H1 (cell line): ENCODE measurements at regions not wholly inside any gene's neighbourhood (a gene's known extent, or its start where the extent isn't known, plus 50 kb on each side); places are given as distances from the start of the nearest gene placed in this dataset.

ENCODE experiments used
- CBX5 ChIP-seq: fragments of 300-800, 300-1000 bp; sonication (generic); IDR thresholded peaks from 2 replicates; pipeline ENCODE4 v1.7.1; 2016; ENCODE audit warnings: antibody characterized with exemption, low read length, low read depth
- CHD1 ChIP-seq: IDR thresholded peaks from 2 replicates; pipeline ENCODE4 v1.6.1; 2012; ENCODE audit warnings: low read depth, low read length, improper control_type of control experiment
- CTBP2 ChIP-seq: IDR thresholded peaks from 2 replicates; pipeline ENCODE4 v1.7.0; 2011; ENCODE audit warnings: borderline replicate concordance, mild to moderate bottlenecking, moderate library complexity, mixed read lengths, low read length; ENCODE audit not compliant: insufficient read depth, insufficient read length
- FOSL1 ChIP-seq: IDR thresholded peaks from 2 replicates; pipeline ENCODE4 v1.6.1; 2011; ENCODE audit warnings: mild to moderate bottlenecking, low read depth, low read length, moderate library complexity; ENCODE audit not compliant: insufficient read depth
- GTF2F1 ChIP-seq: IDR thresholded peaks from 2 replicates; pipeline ENCODE4 v1.6.1; 2012; ENCODE audit warnings: low read depth, low read length, improper control_type of control experiment, borderline replicate concordance
- POU5F1 ChIP-seq: IDR thresholded peaks from 2 replicates; pipeline ENCODE4 v1.6.1; 2011; ENCODE audit warnings: low read depth, mild to moderate bottlenecking, low read length, moderate library complexity
- RNF2 ChIP-seq: fragments of 200-900, 300-1000 bp; sonication (generic); IDR thresholded peaks from 2 replicates; pipeline ENCODE4 v1.7.1; 2016; ENCODE audit warnings: borderline replicate concordance, low read depth, mild to moderate bottlenecking, antibody characterized with exemption, low read length; ENCODE audit not compliant: poor library complexity, severe bottlenecking; ENCODE audit errors: missing control alignments
- SP4 ChIP-seq: IDR thresholded peaks from 2 replicates; pipeline ENCODE4 v1.6.1; 2012; ENCODE audit warnings: low read length, inconsistent platforms
- TAF7 ChIP-seq: optimal IDR thresholded peaks from 2 replicates; pipeline ENCODE3; 2011; ENCODE audit warnings: low read depth, mild to moderate bottlenecking, inconsistent platforms, low read length, moderate library complexity, borderline replicate concordance
- TEAD4 ChIP-seq: IDR thresholded peaks from 2 replicates; pipeline ENCODE4 v1.6.1; 2012; ENCODE audit warnings: low read depth, low read length, inconsistent platforms, mixed read lengths
- YY1 ChIP-seq: IDR thresholded peaks from 2 replicates; pipeline ENCODE4 v1.6.1; 2011; ENCODE audit warnings: low read depth, mild to moderate bottlenecking, low read length
- TF ChIP-seq, protein P1 (sequence below): fragments of 300-600 bp; sonication (generic); IDR thresholded peaks from 2 replicates; pipeline ENCODE4 v1.7.1; 2012; ENCODE audit warnings: low read length, moderate library complexity, mild to moderate bottlenecking, inconsistent platforms; ENCODE audit not compliant: insufficient replicate concordance

- TF ChIP-seq, protein P1, sequence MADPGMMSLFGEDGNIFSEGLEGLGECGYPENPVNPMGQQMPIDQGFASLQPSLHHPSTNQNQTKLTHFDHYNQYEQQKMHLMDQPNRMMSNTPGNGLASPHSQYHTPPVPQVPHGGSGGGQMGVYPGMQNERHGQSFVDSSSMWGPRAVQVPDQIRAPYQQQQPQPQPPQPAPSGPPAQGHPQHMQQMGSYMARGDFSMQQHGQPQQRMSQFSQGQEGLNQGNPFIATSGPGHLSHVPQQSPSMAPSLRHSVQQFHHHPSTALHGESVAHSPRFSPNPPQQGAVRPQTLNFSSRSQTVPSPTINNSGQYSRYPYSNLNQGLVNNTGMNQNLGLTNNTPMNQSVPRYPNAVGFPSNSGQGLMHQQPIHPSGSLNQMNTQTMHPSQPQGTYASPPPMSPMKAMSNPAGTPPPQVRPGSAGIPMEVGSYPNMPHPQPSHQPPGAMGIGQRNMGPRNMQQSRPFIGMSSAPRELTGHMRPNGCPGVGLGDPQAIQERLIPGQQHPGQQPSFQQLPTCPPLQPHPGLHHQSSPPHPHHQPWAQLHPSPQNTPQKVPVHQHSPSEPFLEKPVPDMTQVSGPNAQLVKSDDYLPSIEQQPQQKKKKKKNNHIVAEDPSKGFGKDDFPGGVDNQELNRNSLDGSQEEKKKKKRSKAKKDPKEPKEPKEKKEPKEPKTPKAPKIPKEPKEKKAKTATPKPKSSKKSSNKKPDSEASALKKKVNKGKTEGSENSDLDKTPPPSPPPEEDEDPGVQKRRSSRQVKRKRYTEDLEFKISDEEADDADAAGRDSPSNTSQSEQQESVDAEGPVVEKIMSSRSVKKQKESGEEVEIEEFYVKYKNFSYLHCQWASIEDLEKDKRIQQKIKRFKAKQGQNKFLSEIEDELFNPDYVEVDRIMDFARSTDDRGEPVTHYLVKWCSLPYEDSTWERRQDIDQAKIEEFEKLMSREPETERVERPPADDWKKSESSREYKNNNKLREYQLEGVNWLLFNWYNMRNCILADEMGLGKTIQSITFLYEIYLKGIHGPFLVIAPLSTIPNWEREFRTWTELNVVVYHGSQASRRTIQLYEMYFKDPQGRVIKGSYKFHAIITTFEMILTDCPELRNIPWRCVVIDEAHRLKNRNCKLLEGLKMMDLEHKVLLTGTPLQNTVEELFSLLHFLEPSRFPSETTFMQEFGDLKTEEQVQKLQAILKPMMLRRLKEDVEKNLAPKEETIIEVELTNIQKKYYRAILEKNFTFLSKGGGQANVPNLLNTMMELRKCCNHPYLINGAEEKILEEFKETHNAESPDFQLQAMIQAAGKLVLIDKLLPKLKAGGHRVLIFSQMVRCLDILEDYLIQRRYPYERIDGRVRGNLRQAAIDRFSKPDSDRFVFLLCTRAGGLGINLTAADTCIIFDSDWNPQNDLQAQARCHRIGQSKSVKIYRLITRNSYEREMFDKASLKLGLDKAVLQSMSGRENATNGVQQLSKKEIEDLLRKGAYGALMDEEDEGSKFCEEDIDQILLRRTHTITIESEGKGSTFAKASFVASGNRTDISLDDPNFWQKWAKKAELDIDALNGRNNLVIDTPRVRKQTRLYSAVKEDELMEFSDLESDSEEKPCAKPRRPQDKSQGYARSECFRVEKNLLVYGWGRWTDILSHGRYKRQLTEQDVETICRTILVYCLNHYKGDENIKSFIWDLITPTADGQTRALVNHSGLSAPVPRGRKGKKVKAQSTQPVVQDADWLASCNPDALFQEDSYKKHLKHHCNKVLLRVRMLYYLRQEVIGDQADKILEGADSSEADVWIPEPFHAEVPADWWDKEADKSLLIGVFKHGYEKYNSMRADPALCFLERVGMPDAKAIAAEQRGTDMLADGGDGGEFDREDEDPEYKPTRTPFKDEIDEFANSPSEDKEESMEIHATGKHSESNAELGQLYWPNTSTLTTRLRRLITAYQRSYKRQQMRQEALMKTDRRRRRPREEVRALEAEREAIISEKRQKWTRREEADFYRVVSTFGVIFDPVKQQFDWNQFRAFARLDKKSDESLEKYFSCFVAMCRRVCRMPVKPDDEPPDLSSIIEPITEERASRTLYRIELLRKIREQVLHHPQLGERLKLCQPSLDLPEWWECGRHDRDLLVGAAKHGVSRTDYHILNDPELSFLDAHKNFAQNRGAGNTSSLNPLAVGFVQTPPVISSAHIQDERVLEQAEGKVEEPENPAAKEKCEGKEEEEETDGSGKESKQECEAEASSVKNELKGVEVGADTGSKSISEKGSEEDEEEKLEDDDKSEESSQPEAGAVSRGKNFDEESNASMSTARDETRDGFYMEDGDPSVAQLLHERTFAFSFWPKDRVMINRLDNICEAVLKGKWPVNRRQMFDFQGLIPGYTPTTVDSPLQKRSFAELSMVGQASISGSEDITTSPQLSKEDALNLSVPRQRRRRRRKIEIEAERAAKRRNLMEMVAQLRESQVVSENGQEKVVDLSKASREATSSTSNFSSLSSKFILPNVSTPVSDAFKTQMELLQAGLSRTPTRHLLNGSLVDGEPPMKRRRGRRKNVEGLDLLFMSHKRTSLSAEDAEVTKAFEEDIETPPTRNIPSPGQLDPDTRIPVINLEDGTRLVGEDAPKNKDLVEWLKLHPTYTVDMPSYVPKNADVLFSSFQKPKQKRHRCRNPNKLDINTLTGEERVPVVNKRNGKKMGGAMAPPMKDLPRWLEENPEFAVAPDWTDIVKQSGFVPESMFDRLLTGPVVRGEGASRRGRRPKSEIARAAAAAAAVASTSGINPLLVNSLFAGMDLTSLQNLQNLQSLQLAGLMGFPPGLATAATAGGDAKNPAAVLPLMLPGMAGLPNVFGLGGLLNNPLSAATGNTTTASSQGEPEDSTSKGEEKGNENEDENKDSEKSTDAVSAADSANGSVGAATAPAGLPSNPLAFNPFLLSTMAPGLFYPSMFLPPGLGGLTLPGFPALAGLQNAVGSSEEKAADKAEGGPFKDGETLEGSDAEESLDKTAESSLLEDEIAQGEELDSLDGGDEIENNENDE: no peak
- no peak for TF ChIP-seq FOSL1
- TF ChIP-seq RNF2: no peak
- no peak for TF ChIP-seq YY1
- TF ChIP-seq CBX5: no peak
- TF ChIP-seq GTF2F1: no peak
- TF ChIP-seq SP4: no peak
- no peak for TF ChIP-seq POU5F1
- TF ChIP-seq CHD1: no peak
- no peak for TF ChIP-seq TAF7
- TF ChIP-seq CTBP2: no peak
- peak; percentile 54; the same call in 1 of the 2 replicates for TF ChIP-seq TEAD4
Observed at GRCh38 chr18:73245345-73245744, 377.6 kb upstream of the NETO1 start (continued).
